ENCODE measurements at regions not wholly inside any gene's neighbourhood (a gene's known extent, or its start where the extent isn't known, plus 50 kb on each side); places are given as distances from the start of the nearest gene placed in this dataset.

GRCh38 chr18:29960539-29960938, 1082.0 kb downstream of the DSC3 start:
- Histone ChIP-seq H3K36me3 (ENCODE audit: control insufficient read depth in 4 of 4, insufficient read depth in 4 of 4, low read length in 4 of 4) (no peaks in the 10 kb centered on the region), H3K9me3 (ENCODE audit: control insufficient read depth in 4 of 4, insufficient read depth in 3 of 4, low read length in 3 of 4) (no peaks in the 10 kb centered on the region), H3K27ac (ENCODE audit: low read depth in 1 of 2, low read length in 1 of 2) (no peak overlapping the region), H3K27me3 (ENCODE audit: control insufficient read depth in 3 of 3, insufficient read depth in 3 of 3, low read length in 2 of 3) (no peaks in the 10 kb centered on the region), H3K4me3 (no peak overlapping the region), H3K4me1 (ENCODE audit: control insufficient read depth in 5 of 5, insufficient read depth in 5 of 5, low read length in 5 of 5) (no peaks in the 10 kb centered on the region), H3K9ac (ENCODE audit: insufficient read depth in 1 of 2, low read length in 2 of 2) (no peak overlapping the region)
- TF ChIP-seq CTCF (IDR thresholded peaks at IDR 0.05; ENCODE audit: control extremely low read depth, extremely low read depth), result no peak
- no peak for DNase-seq
- no peak for ATAC-seq (ENCODE audit: insufficient read depth, low FRiP score)

- no peak for ATAC-seq (ENCODE audit: insufficient read depth, low FRiP score)
- H3K27me3 ChIP-seq (ENCODE audit: control insufficient read depth in 3 of 3, insufficient read depth in 3 of 3, low read length in 2 of 3), result no peaks in the 10 kb centered on the region
- no peak for TF ChIP-seq CTCF (IDR thresholded peaks at IDR 0.05; ENCODE audit: control extremely low read depth, extremely low read depth)
- 50 to 57% methylated on average over 1 of the region's 1 CpG for WGBS, 2 donors
- no peak for DNase-seq
- no peak overlapping the region for H3K9ac ChIP-seq (ENCODE audit: insufficient read depth in 1 of 2, low read length in 2 of 2)
- H3K9me3 ChIP-seq (ENCODE audit: control insufficient read depth in 4 of 4, insufficient read depth in 3 of 4, low read length in 3 of 4), result no peaks in the 10 kb centered on the region
- no peaks in the 10 kb centered on the region for H3K36me3 ChIP-seq (ENCODE audit: control insufficient read depth in 4 of 4, insufficient read depth in 4 of 4, low read length in 4 of 4)
- no peaks in the 10 kb centered on the region for H3K4me1 ChIP-seq (ENCODE audit: control insufficient read depth in 5 of 5, insufficient read depth in 5 of 5, low read length in 5 of 5)
- no peak overlapping the region for H3K4me3 ChIP-seq
- H3K27ac ChIP-seq (ENCODE audit: low read depth in 1 of 2, low read length in 1 of 2), result no peak overlapping the region
Observed at GRCh38 chr18:29930231-29930630, 1112.3 kb downstream of the DSC3 start.

- 63 to 79% methylated on average over 6 of the region's 6 CpGs for WGBS, 2 donors
- Histone ChIP-seq H3K36me3 (ENCODE audit: control insufficient read depth in 4 of 4, insufficient read depth in 4 of 4, low read length in 4 of 4) (no peaks in the 10 kb centered on the region), H3K4me1 (ENCODE audit: control insufficient read depth in 5 of 5, insufficient read depth in 5 of 5, low read length in 5 of 5) (no peaks in the 10 kb centered on the region), H3K27ac (ENCODE audit: low read depth in 1 of 2, low read length in 1 of 2) (no peak overlapping the region), H3K9ac (ENCODE audit: insufficient read depth in 1 of 2, low read length in 2 of 2) (no peak overlapping the region), H3K9me3 (ENCODE audit: control insufficient read depth in 4 of 4, insufficient read depth in 3 of 4, low read length in 3 of 4) (no peaks in the 10 kb centered on the region), H3K4me3 (no peak overlapping the region), H3K27me3 (ENCODE audit: control insufficient read depth in 3 of 3, insufficient read depth in 3 of 3, low read length in 2 of 3) (no peaks in the 10 kb centered on the region)
- TF ChIP-seq CTCF (IDR thresholded peaks at IDR 0.05; ENCODE audit: control extremely low read depth, extremely low read depth), result no peak
- no peak for ATAC-seq (ENCODE audit: insufficient read depth, low FRiP score)
- no peak for DNase-seq
Observed at GRCh38 chr18:29928081-29928480, 1114.5 kb downstream of the DSC3 start.

GRCh38 chr18:29925566-29925965, 1117.0 kb downstream of the DSC3 start:
- 93 to 97% methylated on average over 1 of the region's 1 CpG for WGBS, 2 donors
- H3K9ac ChIP-seq (ENCODE audit: insufficient read depth in 1 of 2, low read length in 2 of 2), result no peak overlapping the region
- ATAC-seq (ENCODE audit: insufficient read depth, low FRiP score), result no peak
- H3K27ac ChIP-seq (ENCODE audit: low read depth in 1 of 2, low read length in 1 of 2), result no peak overlapping the region
- no peaks in the 10 kb centered on the region for H3K27me3 ChIP-seq (ENCODE audit: control insufficient read depth in 3 of 3, insufficient read depth in 3 of 3, low read length in 2 of 3)
- H3K9me3 ChIP-seq (ENCODE audit: control insufficient read depth in 4 of 4, insufficient read depth in 3 of 4, low read length in 3 of 4), result no peaks in the 10 kb centered on the region
- no peaks in the 10 kb centered on the region for H3K36me3 ChIP-seq (ENCODE audit: control insufficient read depth in 4 of 4, insufficient read depth in 4 of 4, low read length in 4 of 4)
- no peaks in the 10 kb centered on the region for H3K4me1 ChIP-seq (ENCODE audit: control insufficient read depth in 5 of 5, insufficient read depth in 5 of 5, low read length in 5 of 5)
- DNase-seq, result no peak
- H3K4me3 ChIP-seq, result no peak overlapping the region
- TF ChIP-seq CTCF (IDR thresholded peaks at IDR 0.05; ENCODE audit: control extremely low read depth, extremely low read depth), result no peak

Measured in lung (tissue), 11 donors.